ENCODE measurements at regions not wholly inside any gene's neighbourhood (a gene's known extent, or its start where the extent isn't known, plus 50 kb on each side); places are given as distances from the start of the nearest gene placed in this dataset.

- no peak overlapping the region for H3K27ac ChIP-seq (ENCODE audit: low read length)
- ATAC-seq (no peak), DNase-seq (ENCODE audit: low read depth, low spot score) (no peak)
- no TSS peak for BruUV-seq (replicated peaks)
- intact Hi-C loops (cut with micrococcal nuclease; ENCODE audit: unreplicated experiment), result no loop called here
- no peaks in the 10 kb centered on the region for H3K9me3 ChIP-seq (ENCODE audit: control insufficient read depth, insufficient read depth, low read depth, low read length)
- in situ Hi-C loops (cut with HindIII; ENCODE audit: low pct_unique_long_range_greater_than_20kb, low sequenced_read_pairs), result no loop called here
- peaks cover 4% of the 10 kb centered on the region; the same call in 1 of the 2 replicates for H3K27me3 ChIP-seq (ENCODE audit: control insufficient read depth, insufficient read depth, low read length)
- ChIA-PET CTCF (no interaction called here), POLR2A (no interaction called here)
- no peak for TF ChIP-seq POLR2AphosphoS5 (IDR thresholded peaks at IDR 0.05; ENCODE audit: low read depth, low read length)
- TF ChIP-seq CTCF (IDR thresholded peaks at IDR 0.05), result no peak
- no peak for TF ChIP-seq REST (IDR thresholded peaks at IDR 0.05; ENCODE audit: insufficient read depth in 1 of 2, low read depth in 2 of 2, low read length in 1 of 2)
- no peak for TF ChIP-seq SIN3A (IDR thresholded peaks at IDR 0.05; ENCODE audit: borderline replicate concordance, insufficient read depth, low read depth, low read length)
- no peak for TF ChIP-seq TCF7L2 (IDR thresholded peaks at IDR 0.05; ENCODE audit: low read depth, low read length)
- H3K36me3 ChIP-seq (ENCODE audit: control insufficient read depth, insufficient read depth, low read length), result no peaks in the 10 kb centered on the region
- no peak overlapping the region for H3K4me3 ChIP-seq (ENCODE audit: low read depth in 2 of 2, low read length in 2 of 2)
- no peaks in the 10 kb centered on the region for H3K4me1 ChIP-seq (ENCODE audit: control insufficient read depth, insufficient read depth, low read length)
These were observed 89.4 kb downstream of the TBXT start for GRCh38 chr6:166078294-166078693.

- intact Hi-C loops (cut with micrococcal nuclease; ENCODE audit: unreplicated experiment), result no loop called here
- no peak for DNase-seq (ENCODE audit: low read depth, low spot score)
- H3K4me3 ChIP-seq (ENCODE audit: low read depth in 2 of 2, low read length in 2 of 2), result no peak overlapping the region
- no peak overlapping the region for H3K27ac ChIP-seq (ENCODE audit: low read length)
- no peak for ATAC-seq
- TF ChIP-seq POLR2AphosphoS5 (IDR thresholded peaks at IDR 0.05; ENCODE audit: low read depth, low read length), result no peak
- TF ChIP-seq CTCF (IDR thresholded peaks at IDR 0.05), result peak; percentile 18; the same call in 1 of the 2 replicates
- no peak for TF ChIP-seq REST (IDR thresholded peaks at IDR 0.05; ENCODE audit: insufficient read depth in 1 of 2, low read depth in 2 of 2, low read length in 1 of 2)
- no peak for TF ChIP-seq SIN3A (IDR thresholded peaks at IDR 0.05; ENCODE audit: borderline replicate concordance, insufficient read depth, low read depth, low read length)
- H3K4me1 ChIP-seq (ENCODE audit: control insufficient read depth, insufficient read depth, low read length), result no peaks in the 10 kb centered on the region
- CTCF ChIA-PET, result no interaction called here
- H3K36me3 ChIP-seq (ENCODE audit: control insufficient read depth, insufficient read depth, low read length), result no peaks in the 10 kb centered on the region
- POLR2A ChIA-PET, result no interaction called here
- in situ Hi-C loops (cut with HindIII; ENCODE audit: low pct_unique_long_range_greater_than_20kb, low sequenced_read_pairs), result no loop called here
- no TSS peak for BruUV-seq (replicated peaks)
- no peaks in the 10 kb centered on the region for H3K9me3 ChIP-seq (ENCODE audit: control insufficient read depth, insufficient read depth, low read depth, low read length)
- H3K27me3 ChIP-seq (ENCODE audit: control insufficient read depth, insufficient read depth, low read length), result peaks cover 9% of the 10 kb centered on the region
These were observed 91.0 kb downstream of the TBXT start for GRCh38 chr6:166076625-166077024.

All from Panc1 (cell line).